Activated CD8-positive, alpha-beta memory T cell treated with anti-CD3 and anti-CD28 coated beads, Interleukin-2, amount 50 U/mL, for 24 hours (primary cell): ENCODE measurements at regions not wholly inside any gene's neighbourhood (a gene's known extent, or its start where the extent isn't known, plus 50 kb on each side); places are given as distances from the start of the nearest gene placed in this dataset.

Source experiments
- DNase-seq: peaks from one replicate; pipeline ENCODE4 v3.0.0-alpha.2; 2020; ENCODE audit errors: extremely low read depth

GRCh38 chr5:34502581-34502980 is 153.5 kb upstream of the RAI14 start:
- no peak for DNase-seq

- no peak for DNase-seq
These were observed 152.5 kb upstream of the RAI14 start for GRCh38 chr5:34503379-34504253.

- DNase-seq = no peak
These were observed 151.2 kb upstream of the RAI14 start for GRCh38 chr5:34504967-34505366.

- DNase-seq = no peak
These were observed 150.4 kb upstream of the RAI14 start for GRCh38 chr5:34505731-34506130.

- DNase-seq = no peak
These were observed 148.2 kb upstream of the RAI14 start for GRCh38 chr5:34507933-34508332.

- no peak for DNase-seq
These were observed 146.7 kb upstream of the RAI14 start for GRCh38 chr5:34509392-34509791.

- no peak for DNase-seq
These were observed 146.1 kb upstream of the RAI14 start for GRCh38 chr5:34510002-34510401.

- no peak for DNase-seq
These were observed 145.1 kb upstream of the RAI14 start for GRCh38 chr5:34511063-34511462.

GRCh38 chr5:34511481-34511880 is 144.6 kb upstream of the RAI14 start:
- DNase-seq = no peak

GRCh38 chr5:34511915-34512314 is 144.2 kb upstream of the RAI14 start:
- DNase-seq = no peak

GRCh38 chr5:34516166-34516565 is 140.0 kb upstream of the RAI14 start:
- DNase-seq = no peak

- no peak for DNase-seq
These were observed 139.4 kb upstream of the RAI14 start for GRCh38 chr5:34516686-34517085.

GRCh38 chr5:34517249-34517648 is 138.9 kb upstream of the RAI14 start:
- no peak for DNase-seq

- DNase-seq = no peak
These were observed 136.5 kb upstream of the RAI14 start for GRCh38 chr5:34519489-34520220.

GRCh38 chr5:34521628-34522290 is 134.4 kb upstream of the RAI14 start:
- no peak for DNase-seq

GRCh38 chr5:34522599-34523386 is 133.3 kb upstream of the RAI14 start:
- DNase-seq = peak; percentile 15

- DNase-seq = no peak
These were observed 132.8 kb upstream of the RAI14 start for GRCh38 chr5:34523387-34523726.

- DNase-seq = no peak
These were observed 132.0 kb upstream of the RAI14 start for GRCh38 chr5:34524123-34524522.

- no peak for DNase-seq
These were observed 130.4 kb upstream of the RAI14 start for GRCh38 chr5:34525761-34526160.

GRCh38 chr5:34526682-34527305 is 129.3 kb upstream of the RAI14 start:
- DNase-seq = no peak

- DNase-seq = no peak
These were observed 126.4 kb upstream of the RAI14 start for GRCh38 chr5:34529581-34530331.
